Astrocyte (in vitro differentiated cells and primary cell): ENCODE measurements at regions not wholly inside any gene's neighbourhood (a gene's known extent, or its start where the extent isn't known, plus 50 kb on each side); places are given as distances from the start of the nearest gene placed in this dataset.

Experiments used
- DNase-seq: peaks from one replicate; pipeline ENCODE4 v3.0.0-alpha.2; 2010; ENCODE audit warnings: low read depth
- FAIRE-seq: peaks from 2 replicates; lab custom pipeline; 2011; peaks lifted over from hg19 to GRCh38; lab: Jason Lieb, UNC
- H2AFZ ChIP-seq: 2 replicates; pipeline ENCODE4 v1.6.0; 2012; ENCODE audit warnings: low read depth, low read length, inconsistent platforms
- H3K27ac ChIP-seq: 2 replicates; pipeline ENCODE4 v1.5.1; 2011; ENCODE audit warnings: low read depth, low read length, inconsistent platforms
- H3K27me3 ChIP-seq: 2 replicates; pipeline ENCODE4 v1.6.0; 2011; ENCODE audit warnings: low read length, inconsistent platforms; ENCODE audit not compliant: insufficient read depth
- H3K36me3 ChIP-seq: 2 replicates; pipeline ENCODE4 v1.5.1; 2011; ENCODE audit warnings: low read length, inconsistent platforms; ENCODE audit not compliant: insufficient read depth
- H3K4me1 ChIP-seq: 2 replicates; pipeline ENCODE4 v1.5.1; 2011; ENCODE audit warnings: low read length, inconsistent platforms; ENCODE audit not compliant: insufficient read depth
- H3K4me2 ChIP-seq: 2 replicates; pipeline ENCODE4 v1.6.0; 2012; ENCODE audit warnings: low read length, inconsistent platforms
- H3K4me3 ChIP-seq: 2 replicates; pipeline ENCODE4 v1.5.1; 2011; ENCODE audit warnings: low read depth, mild to moderate bottlenecking, low read length, inconsistent platforms; ENCODE audit not compliant: insufficient read depth
- H3K79me2 ChIP-seq: 2 replicates; pipeline ENCODE4 v1.6.0; 2012; ENCODE audit warnings: mild to moderate bottlenecking, low read length, inconsistent platforms; ENCODE audit not compliant: insufficient read depth
- H3K9ac ChIP-seq: 2 replicates; pipeline ENCODE4 v1.6.0; 2012; ENCODE audit warnings: mild to moderate bottlenecking, low read length, inconsistent platforms
- H3K9me3 ChIP-seq: 2 replicates; pipeline ENCODE4 v1.5.1; 2012; ENCODE audit warnings: low read depth, mild to moderate bottlenecking, low read length, inconsistent platforms; ENCODE audit not compliant: insufficient read depth
- H4K20me1 ChIP-seq: 2 replicates; pipeline ENCODE4 v1.6.0; 2012; ENCODE audit warnings: low read length, inconsistent platforms; ENCODE audit not compliant: insufficient read depth
- H3K27ac Mint-ChIP-seq: one replicate; pipeline ENCODE4 v1.8.0; 2021; ENCODE audit warnings: mild to moderate bottlenecking, mixed read lengths; ENCODE audit not compliant: unreplicated experiment
- H3K27me3 Mint-ChIP-seq: one replicate; pipeline ENCODE4 v1.8.0; 2021; ENCODE audit warnings: low read depth, mixed read lengths; ENCODE audit not compliant: unreplicated experiment
- H3K36me3 Mint-ChIP-seq: one replicate; pipeline ENCODE4 v1.8.0; 2021; ENCODE audit warnings: low read depth, mixed read lengths; ENCODE audit not compliant: unreplicated experiment
- H3K4me1 Mint-ChIP-seq: one replicate; pipeline ENCODE4 v1.8.0; 2021; ENCODE audit warnings: low read depth, mixed read lengths; ENCODE audit not compliant: unreplicated experiment
- H3K4me3 Mint-ChIP-seq: one replicate; pipeline ENCODE4 v1.8.0; 2021; ENCODE audit warnings: mild to moderate bottlenecking, moderate library complexity, mixed read lengths; ENCODE audit not compliant: unreplicated experiment
- H3K9me3 Mint-ChIP-seq: one replicate; pipeline ENCODE4 v1.8.0; 2021; ENCODE audit warnings: mild to moderate bottlenecking, mixed read lengths; ENCODE audit not compliant: unreplicated experiment
- EZH2 ChIP-seq: IDR thresholded peaks from 2 replicates; pipeline ENCODE4 v1.6.1; 2012; ENCODE audit warnings: mild to moderate bottlenecking, low read length, inconsistent platforms; ENCODE audit not compliant: insufficient read depth
- TF ChIP-seq, protein P1 (sequence below): IDR thresholded peaks from 2 replicates; pipeline ENCODE4 v1.5.1; 2011; ENCODE audit warnings: low read depth, mild to moderate bottlenecking, inconsistent platforms, low read length, moderate library complexity; ENCODE audit not compliant: insufficient read depth

DNA sequence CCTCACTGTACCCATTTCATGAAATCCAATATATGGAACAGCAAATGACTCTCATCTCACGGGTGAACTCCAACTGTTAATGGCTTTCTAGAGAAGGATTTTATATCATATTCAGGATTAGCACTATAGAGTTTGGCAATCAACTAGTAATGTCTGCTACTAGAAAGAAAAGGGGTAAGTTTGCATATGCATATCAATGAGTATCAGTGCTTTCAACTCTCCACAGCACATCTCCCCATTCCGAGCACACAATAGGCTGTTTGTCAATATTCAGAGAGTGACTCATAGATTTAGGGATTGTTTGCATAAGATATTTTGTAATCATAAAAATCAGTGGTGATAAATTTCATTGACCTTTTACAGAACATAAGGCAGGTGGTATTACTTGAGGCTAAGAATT, 163.2 kb upstream of the LMCD1 start:
- H3K4me1 Mint-ChIP-seq: no peaks in the 10 kb centered on the region
- DNase-seq: no peak
- H3K36me3 Mint-ChIP-seq: no peaks in the 10 kb centered on the region
- TF ChIP-seq EZH2: no peak
- TF ChIP-seq, protein P1, sequence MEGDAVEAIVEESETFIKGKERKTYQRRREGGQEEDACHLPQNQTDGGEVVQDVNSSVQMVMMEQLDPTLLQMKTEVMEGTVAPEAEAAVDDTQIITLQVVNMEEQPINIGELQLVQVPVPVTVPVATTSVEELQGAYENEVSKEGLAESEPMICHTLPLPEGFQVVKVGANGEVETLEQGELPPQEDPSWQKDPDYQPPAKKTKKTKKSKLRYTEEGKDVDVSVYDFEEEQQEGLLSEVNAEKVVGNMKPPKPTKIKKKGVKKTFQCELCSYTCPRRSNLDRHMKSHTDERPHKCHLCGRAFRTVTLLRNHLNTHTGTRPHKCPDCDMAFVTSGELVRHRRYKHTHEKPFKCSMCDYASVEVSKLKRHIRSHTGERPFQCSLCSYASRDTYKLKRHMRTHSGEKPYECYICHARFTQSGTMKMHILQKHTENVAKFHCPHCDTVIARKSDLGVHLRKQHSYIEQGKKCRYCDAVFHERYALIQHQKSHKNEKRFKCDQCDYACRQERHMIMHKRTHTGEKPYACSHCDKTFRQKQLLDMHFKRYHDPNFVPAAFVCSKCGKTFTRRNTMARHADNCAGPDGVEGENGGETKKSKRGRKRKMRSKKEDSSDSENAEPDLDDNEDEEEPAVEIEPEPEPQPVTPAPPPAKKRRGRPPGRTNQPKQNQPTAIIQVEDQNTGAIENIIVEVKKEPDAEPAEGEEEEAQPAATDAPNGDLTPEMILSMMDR: no peak
- Histone ChIP-seq H3K79me2 (no peaks in the 10 kb centered on the region), H4K20me1 (no peaks in the 10 kb centered on the region), H3K27me3 (peaks cover 2% of the 10 kb centered on the region), H3K27ac (no peak overlapping the region), H3K9ac (no peak overlapping the region), H3K9me3 (no peaks in the 10 kb centered on the region), H3K4me2 (no peak overlapping the region), H3K4me1 (no peaks in the 10 kb centered on the region), H3K4me3 (no peak overlapping the region), H3K36me3 (no peaks in the 10 kb centered on the region), H2AFZ (no peak overlapping the region)
- no peaks in the 10 kb centered on the region for H3K9me3 Mint-ChIP-seq
- no peak overlapping the region for H3K4me3 Mint-ChIP-seq
- H3K27ac Mint-ChIP-seq: no peak overlapping the region
- no peak for FAIRE-seq
- peaks cover 3% of the 10 kb centered on the region for H3K27me3 Mint-ChIP-seq

DNA sequence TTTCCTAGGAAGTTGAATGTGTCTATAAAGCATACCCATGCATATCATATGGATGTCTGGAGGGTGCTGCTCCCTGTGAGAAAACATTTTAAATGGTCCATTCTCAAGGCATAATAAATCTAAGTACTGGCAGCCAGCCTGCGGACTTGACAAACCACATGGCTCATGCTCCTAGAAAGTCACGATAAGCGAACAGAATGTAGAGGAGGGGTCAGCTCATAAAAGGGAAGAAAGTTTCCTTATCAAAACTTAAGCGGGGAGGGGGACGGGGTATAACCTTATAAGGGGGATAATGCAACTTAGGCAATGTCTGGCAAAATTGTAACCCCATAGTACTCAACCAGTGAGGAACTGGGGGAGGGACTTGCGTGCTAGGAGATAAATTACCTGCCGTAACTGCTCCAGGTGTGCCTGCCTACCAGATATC, 159.8 kb upstream of the LMCD1 start:
- H4K20me1 ChIP-seq: no peaks in the 10 kb centered on the region
- no peak overlapping the region for H3K4me3 Mint-ChIP-seq
- H3K79me2 ChIP-seq: no peaks in the 10 kb centered on the region
- H3K36me3 Mint-ChIP-seq: no peaks in the 10 kb centered on the region
- no peaks in the 10 kb centered on the region for H3K9me3 ChIP-seq
- no peak overlapping the region for H2AFZ ChIP-seq
- DNase-seq: no peak
- no peaks in the 10 kb centered on the region for H3K36me3 ChIP-seq
- no peak overlapping the region for H3K9ac ChIP-seq
- no peak for TF ChIP-seq EZH2
- TF ChIP-seq, protein P1: no peak
- H3K4me3 ChIP-seq: no peak overlapping the region
- H3K27ac ChIP-seq: no peak overlapping the region
- no peak overlapping the region for H3K4me2 ChIP-seq
- peaks cover 3% of the 10 kb centered on the region for H3K27me3 Mint-ChIP-seq
- H3K27me3 ChIP-seq: peaks cover 2% of the 10 kb centered on the region
- no peak overlapping the region for H3K27ac Mint-ChIP-seq
- no peaks in the 10 kb centered on the region for H3K4me1 Mint-ChIP-seq
- no peak for FAIRE-seq
- no peaks in the 10 kb centered on the region for H3K4me1 ChIP-seq
- peaks cover 4% of the 10 kb centered on the region for H3K9me3 Mint-ChIP-seq

DNA sequence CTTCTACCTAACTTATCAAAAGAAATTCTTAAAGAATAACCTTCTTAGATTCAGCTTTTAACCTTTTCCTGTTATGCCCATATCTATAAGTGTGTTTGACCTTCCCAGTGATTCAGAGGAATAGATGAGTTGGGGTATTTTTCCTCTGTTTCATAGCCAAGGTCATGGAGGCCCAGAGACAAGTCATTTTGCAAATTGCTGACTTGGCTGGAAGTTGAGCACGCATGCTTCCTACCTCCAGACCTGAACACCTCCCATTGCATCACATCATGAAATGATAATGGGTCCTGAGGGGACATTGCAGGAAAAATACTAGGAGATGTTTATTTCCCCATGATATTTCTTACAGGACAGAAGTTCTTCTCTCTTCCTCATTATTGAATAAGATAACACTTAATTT, 158.6 kb upstream of the LMCD1 start:
- Histone ChIP-seq H4K20me1 (no peaks in the 10 kb centered on the region), H3K4me3 (no peak overlapping the region), H3K4me1 (no peaks in the 10 kb centered on the region), H3K9ac (no peak overlapping the region), H3K27ac (no peak overlapping the region), H3K27me3 (peaks cover 2% of the 10 kb centered on the region), H3K9me3 (no peaks in the 10 kb centered on the region), H2AFZ (no peak overlapping the region), H3K4me2 (no peak overlapping the region), H3K36me3 (no peaks in the 10 kb centered on the region), H3K79me2 (no peaks in the 10 kb centered on the region)
- no peaks in the 10 kb centered on the region for H3K4me1 Mint-ChIP-seq
- no peak overlapping the region for H3K27ac Mint-ChIP-seq
- no peak overlapping the region for H3K4me3 Mint-ChIP-seq
- peaks cover 4% of the 10 kb centered on the region for H3K9me3 Mint-ChIP-seq
- no peak for FAIRE-seq
- DNase-seq: no peak
- no peaks in the 10 kb centered on the region for H3K36me3 Mint-ChIP-seq
- peaks cover 3% of the 10 kb centered on the region for H3K27me3 Mint-ChIP-seq
- TF ChIP-seq, protein P1: no peak
- no peak for TF ChIP-seq EZH2
